EL (cell line): ENCODE measurements at regions not wholly inside any gene's neighbourhood (a gene's known extent, or its start where the extent isn't known, plus 50 kb on each side); places are given as distances from the start of the nearest gene placed in this dataset.

ENCODE experiments used
- DNase-seq: peaks from one replicate; pipeline ENCODE4 v3.0.0-alpha.2; 2016

GRCh38 chr9:99445371-99445891 lies 223.3 kb downstream of the SEC61B start:
- peak; percentile 97 for DNase-seq

GRCh38 chr9:99445920-99446319 lies 223.8 kb downstream of the SEC61B start:
- DNase-seq, result no peak

- no peak for DNase-seq
Measured at GRCh38 chr9:99447951-99448350, 225.9 kb downstream of the SEC61B start.

DNA sequence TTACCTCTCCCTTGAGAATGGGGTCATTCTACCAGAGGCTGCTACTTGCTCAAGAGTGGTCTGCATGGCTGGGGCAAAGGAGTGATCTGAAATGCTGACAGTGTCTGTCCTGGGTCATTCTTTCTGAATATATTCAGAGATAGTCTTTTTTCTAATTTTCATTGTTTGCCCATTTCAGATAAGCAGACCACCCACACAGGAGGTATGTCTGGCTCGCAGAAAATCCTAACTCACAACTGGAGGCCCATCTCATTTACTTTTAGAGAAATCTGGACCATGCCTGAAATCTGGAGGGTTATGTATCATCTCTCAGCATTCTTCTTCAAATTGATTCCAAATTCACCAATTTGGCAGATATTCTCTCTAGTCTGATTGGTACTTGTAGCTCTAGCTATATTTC lies 227.6 kb downstream of the SEC61B start:
- DNase-seq, result no peak

DNA sequence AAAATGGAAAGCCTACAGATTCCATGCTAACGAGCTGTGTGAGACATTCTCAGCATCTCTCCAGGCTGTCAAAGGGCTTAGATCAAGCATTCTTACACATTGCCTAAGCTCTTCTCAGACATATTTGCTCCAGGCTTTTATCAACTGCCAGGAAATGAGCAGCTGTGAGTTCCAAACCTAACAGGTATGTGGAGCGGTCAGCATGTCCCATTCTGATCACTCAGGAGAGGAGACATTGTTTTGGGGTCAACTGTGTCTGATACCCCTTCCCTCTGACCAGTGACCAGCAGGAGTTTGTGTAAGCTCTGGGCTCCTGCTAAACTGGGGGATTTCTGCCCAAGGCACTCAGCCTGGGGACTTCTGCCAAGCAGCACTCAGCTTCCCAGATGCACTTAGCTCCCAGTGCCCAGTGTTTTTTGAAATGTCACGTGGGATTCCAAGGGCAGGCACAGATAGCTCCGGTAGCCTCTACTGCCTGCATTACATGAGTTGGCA lies 229.1 kb downstream of the SEC61B start:
- DNase-seq, result no peak

DNA sequence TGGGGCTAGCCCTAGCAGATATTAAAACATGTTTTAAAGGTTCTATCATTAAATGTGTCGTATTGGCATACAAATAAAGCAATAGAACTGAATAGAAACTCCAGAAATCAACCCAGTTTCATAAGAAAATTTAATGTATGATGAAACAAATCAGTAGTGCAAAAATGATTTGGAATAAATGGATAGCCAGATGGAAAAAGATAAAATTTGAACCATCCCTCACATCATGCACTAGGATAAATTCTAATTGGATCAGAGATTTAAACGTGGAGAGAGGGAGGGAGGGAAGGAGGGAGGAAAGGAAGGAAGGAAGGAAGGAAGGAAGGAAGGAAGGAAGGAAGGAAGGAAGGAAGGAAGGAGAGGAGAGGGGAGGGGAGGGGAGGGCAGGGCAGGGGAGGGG lies 235.3 kb downstream of the SEC61B start:
- no peak for DNase-seq

- no peak for DNase-seq
Measured at GRCh38 chr9:99457981-99458380, 235.9 kb downstream of the SEC61B start.

- no peak for DNase-seq
Measured at GRCh38 chr9:99459919-99460318, 237.8 kb downstream of the SEC61B start.

- no peak for DNase-seq
Measured at GRCh38 chr9:99463131-99463530, 241.0 kb downstream of the SEC61B start.

DNA sequence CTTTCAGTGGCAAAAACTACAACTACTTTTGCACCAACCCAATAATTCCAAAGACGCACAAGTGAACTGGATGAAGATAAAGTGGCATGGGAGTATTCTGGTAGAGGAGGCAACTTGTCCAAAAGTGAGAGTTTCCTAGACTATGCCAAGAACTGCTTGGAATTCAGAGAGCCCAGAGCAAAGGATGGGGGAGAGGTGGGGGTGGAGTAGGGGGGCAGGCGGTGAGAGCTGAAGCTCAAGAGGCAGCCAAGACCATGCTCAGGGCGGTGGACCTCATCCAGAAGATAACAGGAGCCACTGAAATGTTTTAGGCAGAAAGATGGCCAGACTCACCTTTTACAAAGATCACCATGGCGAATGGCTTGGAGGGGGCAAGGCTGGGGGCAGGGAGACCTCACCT lies 242.5 kb downstream of the SEC61B start:
- DNase-seq, result no peak

GRCh38 chr9:99465231-99465907 lies 243.3 kb downstream of the SEC61B start:
- no peak for DNase-seq

- DNase-seq, result no peak
Measured at GRCh38 chr9:99466104-99466503, 244.0 kb downstream of the SEC61B start.

- no peak for DNase-seq
Measured at GRCh38 chr9:99466781-99467180, 244.7 kb downstream of the SEC61B start.

- no peak for DNase-seq
Measured at GRCh38 chr9:99471033-99471432, 249.0 kb downstream of the SEC61B start.

GRCh38 chr9:99472240-99472915 lies 250.3 kb downstream of the SEC61B start:
- no peak for DNase-seq

GRCh38 chr9:99472916-99473245 lies 250.8 kb downstream of the SEC61B start:
- DNase-seq, result no peak

DNA sequence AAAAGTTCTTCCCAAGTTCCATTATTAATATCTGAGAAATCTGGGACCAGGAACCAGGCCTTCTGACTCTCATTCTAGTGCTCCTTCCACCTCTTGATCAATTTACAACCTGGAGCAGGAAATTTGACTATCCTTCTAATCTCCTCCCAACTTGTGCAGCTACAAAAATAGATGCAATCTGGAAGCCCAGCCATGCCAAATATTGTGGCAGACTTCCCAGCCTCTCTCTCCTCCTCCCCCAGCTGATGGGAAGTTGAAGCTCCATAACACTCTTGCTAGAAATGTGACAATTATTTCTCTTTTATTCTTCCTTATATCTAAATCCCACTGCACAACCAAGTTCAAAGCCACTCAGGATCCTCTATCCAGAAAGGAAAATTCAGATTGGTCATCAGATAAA lies 252.1 kb downstream of the SEC61B start:
- no peak for DNase-seq

DNA sequence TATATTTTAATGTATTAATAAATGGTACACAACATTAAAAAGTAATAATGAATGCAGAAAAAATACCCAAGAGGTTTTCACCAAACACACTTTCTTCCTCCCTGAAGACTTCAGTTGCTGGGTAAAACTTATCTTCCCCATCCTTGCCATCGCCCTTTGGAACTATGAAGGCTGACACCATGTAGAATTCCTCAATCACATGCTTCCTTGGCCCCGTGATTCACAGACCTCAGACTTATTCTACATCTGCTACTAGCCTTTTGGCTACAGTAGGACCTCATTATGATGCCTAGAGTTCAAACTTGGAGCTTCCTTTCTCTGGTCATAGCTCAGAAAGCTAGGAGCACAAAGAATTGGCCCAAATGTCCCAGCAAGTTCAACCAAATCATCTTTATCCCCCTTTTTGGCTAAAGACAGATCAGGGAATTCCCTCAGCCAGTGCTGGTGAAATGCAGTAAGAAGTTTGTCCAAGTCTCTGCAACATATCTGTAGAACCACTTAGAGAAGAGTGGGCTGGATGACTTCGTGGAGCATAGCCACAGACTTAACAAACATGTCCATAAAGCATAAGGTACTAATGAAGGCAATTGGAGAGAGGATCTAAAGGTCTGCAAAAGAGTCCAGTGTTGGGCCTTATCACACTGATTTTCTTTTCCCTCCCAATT lies 253.5 kb downstream of the SEC61B start:
- no peak for DNase-seq

- DNase-seq, result no peak
Measured at GRCh38 chr9:99478469-99479027, 256.5 kb downstream of the SEC61B start.

GRCh38 chr9:99479929-99480328 lies 257.8 kb downstream of the SEC61B start:
- DNase-seq, result no peak

DNA sequence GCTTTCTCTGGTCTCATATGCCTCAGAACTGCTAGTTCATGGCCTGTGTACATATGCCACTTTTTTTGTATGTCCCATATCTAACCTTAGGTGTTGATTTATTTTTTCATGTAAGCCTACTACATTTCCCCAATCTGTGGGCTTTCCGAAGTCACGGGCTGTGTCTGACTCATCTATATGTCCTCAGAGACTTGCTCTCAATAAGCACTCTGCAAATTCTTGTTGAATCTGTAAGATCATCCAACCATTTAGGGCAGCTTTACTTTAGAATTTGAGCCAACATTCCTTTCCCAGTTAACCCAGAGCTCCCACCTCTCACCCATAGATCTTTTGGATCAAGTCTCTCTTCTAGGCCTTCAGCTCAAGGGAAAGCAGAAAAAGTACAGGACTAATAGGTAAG lies 263.4 kb downstream of the SEC61B start:
- peak; percentile 66 for DNase-seq

DNA sequence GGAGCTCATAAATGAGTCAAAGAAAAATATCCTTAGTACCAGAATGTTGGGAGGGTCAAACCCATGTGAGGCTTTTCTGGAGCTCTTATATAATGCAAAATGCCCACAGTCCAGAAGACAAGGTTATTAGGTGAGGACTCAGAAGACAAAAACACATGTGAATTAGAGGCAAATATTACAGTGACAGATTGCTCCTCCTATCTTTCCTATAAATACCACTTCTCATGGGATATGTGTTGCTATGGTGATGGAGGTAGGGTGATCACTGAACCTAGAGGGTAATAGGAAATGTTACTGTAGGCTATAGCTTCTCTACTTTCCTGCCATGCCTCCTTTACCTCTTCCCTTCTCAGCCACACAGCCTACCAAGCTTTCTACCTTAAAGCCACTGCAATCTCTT lies 264.6 kb downstream of the SEC61B start:
- DNase-seq, result no peak
